ENCODE measurements at regions not wholly inside any gene's neighbourhood (a gene's known extent, or its start where the extent isn't known, plus 50 kb on each side); places are given as distances from the start of the nearest gene placed in this dataset.

DNA sequence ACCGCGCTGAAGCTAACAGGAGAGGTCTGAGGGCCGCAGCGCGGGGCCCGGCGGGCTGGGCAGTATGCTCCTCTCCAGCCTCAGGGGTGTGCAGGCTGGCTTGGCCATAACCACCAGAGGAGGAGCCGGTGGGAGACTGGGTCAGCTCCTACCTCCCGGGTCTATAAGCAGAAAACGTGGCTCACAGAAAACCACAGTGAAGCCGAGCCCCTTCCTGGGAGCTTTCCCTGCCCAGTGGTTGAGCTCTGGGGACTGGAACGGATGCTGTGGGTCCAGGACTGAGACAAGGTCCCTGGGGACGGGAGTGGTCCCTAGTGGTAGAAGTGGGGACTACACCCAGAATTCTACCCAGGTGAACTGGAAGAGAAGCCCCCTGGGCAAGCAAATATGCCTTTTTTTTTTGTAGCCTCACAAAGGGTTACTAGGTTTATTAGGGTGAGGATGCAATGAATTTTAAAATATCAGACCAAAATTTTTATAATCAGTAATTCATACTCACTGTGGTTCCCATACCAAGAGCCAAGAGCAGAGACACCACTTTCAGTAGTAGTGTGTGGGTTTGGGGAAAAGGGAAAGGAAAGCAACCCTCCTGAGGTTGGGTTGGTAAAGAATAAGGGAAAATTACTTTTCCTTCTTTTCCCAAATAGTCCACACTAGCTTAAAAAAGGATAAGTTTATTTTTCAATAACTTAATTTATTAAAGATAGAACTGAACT lies 67.9 kb upstream of the PRKCQ start:
- DNase-seq (ENCODE audit: low spot score), result peak; percentile 58
- H3K4me1 Mint-ChIP-seq (ENCODE audit: low read depth), result peaks cover 51% of the 10 kb centered on the region
- H3K27ac Mint-ChIP-seq, result no peak overlapping the region
- H3K4me3 Mint-ChIP-seq, result no peak overlapping the region
- H3K9me3 Mint-ChIP-seq, result no peaks in the 10 kb centered on the region
- H3K36me3 Mint-ChIP-seq (ENCODE audit: low read depth), result peaks cover 2% of the 10 kb centered on the region
- intact Hi-C loops (cut with micrococcal nuclease), result loop anchor here (1.0 to 2.0 kb wide), 3 partner anchors 18 to 175 kb away; partner anchors contain the start of gene PRKCQ
- H3K27me3 Mint-ChIP-seq (ENCODE audit: insufficient read depth), result no peaks in the 10 kb centered on the region

DNA sequence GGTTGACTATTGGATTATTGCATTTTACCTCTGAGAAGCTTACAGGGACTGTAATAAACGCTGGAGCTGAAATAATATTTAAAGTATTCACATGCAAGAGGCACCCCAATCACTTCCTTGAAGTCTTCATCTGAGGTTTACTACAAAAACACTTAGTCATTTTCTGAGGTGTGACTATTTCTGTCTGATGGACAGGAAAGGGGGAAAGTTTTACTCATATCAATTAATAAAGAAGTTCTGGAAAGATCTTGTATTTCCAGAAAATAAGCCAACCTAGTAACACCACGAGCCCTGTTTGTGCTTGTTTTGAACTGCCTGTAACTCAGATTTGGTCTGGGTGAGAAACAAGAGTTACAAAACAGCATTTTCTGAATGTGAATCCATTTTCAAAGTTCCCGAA lies 63.9 kb upstream of the PRKCQ start:
- peaks cover 73% of the 10 kb centered on the region for H3K4me1 Mint-ChIP-seq (ENCODE audit: low read depth)
- peaks cover 7% of the 10 kb centered on the region for H3K36me3 Mint-ChIP-seq (ENCODE audit: low read depth)
- peaks cover 9% of the 10 kb centered on the region for H3K9me3 Mint-ChIP-seq

DNA sequence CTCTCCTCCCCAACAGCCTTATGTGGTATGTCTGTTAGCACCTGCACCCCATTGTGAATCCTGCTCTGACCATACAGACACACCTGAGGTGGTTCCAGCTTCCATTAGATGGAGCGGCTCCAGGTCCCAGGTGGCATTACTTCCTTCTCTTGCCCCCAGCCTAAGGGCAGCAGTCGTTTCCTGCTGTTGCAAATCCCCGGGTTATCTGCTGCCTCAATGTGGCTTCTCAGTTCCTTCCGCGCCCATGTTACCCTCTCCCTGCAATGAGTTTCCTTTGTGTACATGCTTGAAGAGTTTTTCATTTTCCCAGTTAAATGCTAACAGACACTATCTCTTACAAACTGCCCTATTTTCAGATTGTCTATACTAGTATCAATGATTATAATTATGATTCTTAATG lies 62.8 kb upstream of the PRKCQ start:
- Mint-ChIP-seq H3K4me3 (peak overlapping the region; percentile 56), H3K27me3 (ENCODE audit: insufficient read depth) (no peaks in the 10 kb centered on the region), H3K9me3 (peaks cover 9% of the 10 kb centered on the region), H3K27ac (peak overlapping the region; percentile 59), H3K36me3 (ENCODE audit: low read depth) (peaks cover 7% of the 10 kb centered on the region), H3K4me1 (ENCODE audit: low read depth) (peaks cover 68% of the 10 kb centered on the region)
- no peak for DNase-seq (ENCODE audit: low spot score)
- intact Hi-C loops (cut with micrococcal nuclease), result no loop called here

More for the DNA sequence above, 63.9 kb upstream of the PRKCQ start:
- Mint-ChIP-seq H3K27ac (peak overlapping the region; percentile 92), H3K27me3 (ENCODE audit: insufficient read depth) (no peaks in the 10 kb centered on the region), H3K4me3 (peak overlapping the region; percentile 41)
- DNase-seq (ENCODE audit: low spot score), result no peak
- intact Hi-C loops (cut with micrococcal nuclease), result loop anchor here (1.0 kb wide), 4 partner anchors 22 to 101 kb away; no protein-coding TSS in a partner anchor

DNA sequence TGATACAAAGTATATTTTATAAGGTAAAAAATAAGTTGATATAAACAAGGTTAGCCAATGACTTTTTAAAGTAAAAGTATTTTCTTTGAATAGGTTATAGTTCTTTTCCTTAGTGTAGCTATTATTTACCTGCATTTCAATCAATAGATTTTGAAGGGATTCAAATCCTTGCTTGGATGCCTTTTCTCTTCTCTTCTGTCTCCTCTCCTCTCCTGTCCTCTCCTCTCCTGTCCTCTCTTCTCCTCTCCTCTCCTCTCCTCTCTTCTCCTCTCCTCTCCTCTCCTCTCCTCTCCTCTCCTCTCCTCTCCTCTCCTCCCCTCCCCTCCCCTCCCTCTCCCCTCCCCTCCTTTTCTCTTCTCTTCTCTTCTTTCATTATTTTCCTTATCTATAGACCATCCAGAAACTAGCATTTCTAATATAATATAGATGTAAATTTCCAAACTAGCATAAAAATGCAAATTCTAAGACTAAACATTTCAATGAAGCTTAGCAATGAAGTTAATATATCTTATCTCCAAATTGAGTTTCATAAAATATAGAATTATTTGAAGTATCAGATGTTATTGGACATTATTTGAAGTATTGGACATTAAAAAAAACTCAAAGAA lies 60.5 kb upstream of the PRKCQ start:
- Mint-ChIP-seq H3K4me3 (no peak overlapping the region), H3K9me3 (peaks cover 9% of the 10 kb centered on the region), H3K27ac (no peak overlapping the region), H3K36me3 (ENCODE audit: low read depth) (peaks cover 10% of the 10 kb centered on the region), H3K27me3 (ENCODE audit: insufficient read depth) (no peaks in the 10 kb centered on the region), H3K4me1 (ENCODE audit: low read depth) (peaks cover 74% of the 10 kb centered on the region)
- no peak for DNase-seq (ENCODE audit: low spot score)
- intact Hi-C loops (cut with micrococcal nuclease), result no loop called here

DNA sequence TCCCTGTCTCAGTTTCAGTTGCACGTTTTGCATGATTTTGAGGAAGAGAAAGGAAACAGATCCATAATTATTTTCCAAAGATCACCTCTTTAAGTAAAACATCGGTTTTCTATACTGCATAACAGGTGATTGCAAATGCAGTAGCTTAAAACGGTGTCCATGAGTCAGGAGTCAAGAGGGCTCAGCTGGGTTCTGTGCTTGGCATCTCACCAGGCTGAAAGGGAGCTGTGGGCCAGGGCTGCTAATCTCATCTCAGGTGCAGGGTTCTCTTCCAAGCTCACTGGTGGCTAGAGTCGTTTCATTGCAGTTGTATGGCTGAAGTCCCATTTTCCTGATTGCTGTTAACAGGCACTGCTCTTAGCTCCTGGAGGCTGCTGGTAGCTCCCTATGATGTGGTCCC lies 57.0 kb upstream of the PRKCQ start:
- H3K4me3 Mint-ChIP-seq, result no peak overlapping the region
- H3K36me3 Mint-ChIP-seq (ENCODE audit: low read depth), result peaks cover 2% of the 10 kb centered on the region
- H3K9me3 Mint-ChIP-seq, result peaks cover 4% of the 10 kb centered on the region
- no peak for DNase-seq (ENCODE audit: low spot score)
- no peak overlapping the region for H3K27ac Mint-ChIP-seq
- H3K4me1 Mint-ChIP-seq (ENCODE audit: low read depth), result peaks cover 54% of the 10 kb centered on the region
- peaks cover 2% of the 10 kb centered on the region for H3K27me3 Mint-ChIP-seq (ENCODE audit: insufficient read depth)
- intact Hi-C loops (cut with micrococcal nuclease), result no loop called here

DNA sequence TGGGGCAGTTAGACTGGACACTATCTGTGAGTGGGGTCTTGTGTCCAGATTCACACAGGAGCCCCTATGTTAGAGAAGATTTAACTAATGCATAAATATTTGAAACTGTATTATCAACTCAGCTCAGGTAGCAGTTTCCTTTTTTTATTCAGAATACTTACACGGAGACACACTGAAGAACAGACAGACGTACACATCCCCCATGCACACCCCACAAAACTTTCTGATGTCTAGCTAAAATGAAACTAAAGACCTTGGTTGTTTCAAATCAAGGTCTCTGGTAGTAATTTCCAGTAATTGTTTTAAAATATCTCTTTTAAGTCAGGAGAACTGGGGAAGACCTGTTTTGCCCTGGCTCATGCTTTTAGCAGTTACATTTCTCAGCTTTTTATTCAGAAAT lies 55.7 kb upstream of the PRKCQ start:
- Mint-ChIP-seq H3K27me3 (ENCODE audit: insufficient read depth) (peaks cover 2% of the 10 kb centered on the region), H3K4me1 (ENCODE audit: low read depth) (peaks cover 52% of the 10 kb centered on the region), H3K4me3 (no peak overlapping the region), H3K27ac (peak overlapping the region; percentile 21), H3K36me3 (ENCODE audit: low read depth) (peaks cover 2% of the 10 kb centered on the region), H3K9me3 (no peaks in the 10 kb centered on the region)
- DNase-seq (ENCODE audit: low spot score), result no peak
- intact Hi-C loops (cut with micrococcal nuclease), result no loop called here

Data from activated T-helper 1 cell treated with anti-CD3 and anti-CD28 coated beads, Interleukin-12 subunit alpha, Interleukin-12 subunit beta, Interleukin-2, Interleukin-4 antibody, amounts not matched to agents 30 ng/mL and 10 ng/mL and 1 ng/mL, durations not matched to agents 14 hours and 24 hours and 36 hours (primary cell).